ENCODE measurements at regions not wholly inside any gene's neighbourhood (a gene's known extent, or its start where the extent isn't known, plus 50 kb on each side); places are given as distances from the start of the nearest gene placed in this dataset.

- no peak for TF ChIP-seq ZNF518A (tag by site-specific recombination; conservative IDR thresholded peaks at IDR 0.05; ENCODE audit: low read depth)
- no peak for TF ChIP-seq REST (tag by site-specific recombination; IDR thresholded peaks at IDR 0.05)
- no peak for TF ChIP-seq ZNF335 (tag by site-specific recombination; conservative IDR thresholded peaks at IDR 0.05)
- TF ChIP-seq ZBTB17 (tag by site-specific recombination; IDR thresholded peaks at IDR 0.05), result no peak
- no peak for TF ChIP-seq ZNF626 (tag by site-specific recombination; IDR thresholded peaks at IDR 0.05)
- no peak for TF ChIP-seq ZNF112 (tag by site-specific recombination; IDR thresholded peaks at IDR 0.05)
- peak; percentile 59; the same call in 1 of the 2 replicates for TF ChIP-seq ZNF394 (tag by site-specific recombination; IDR thresholded peaks at IDR 0.05; ENCODE audit: borderline replicate concordance)
- no peak for TF ChIP-seq ZNF433 (tag by site-specific recombination; IDR thresholded peaks at IDR 0.05; ENCODE audit: low read depth)
- no peak for TF ChIP-seq ZNF747 (tag by site-specific recombination; IDR thresholded peaks at IDR 0.05)
- TF ChIP-seq BCL6B (tag by site-specific recombination; IDR thresholded peaks at IDR 0.05), result peak; percentile 86
- TF ChIP-seq SP2 (tag by site-specific recombination; IDR thresholded peaks at IDR 0.05), result no peak
- TF ChIP-seq WT1 (tag by site-specific recombination; IDR thresholded peaks at IDR 0.05), result no peak
- no peak for TF ChIP-seq GLI2 (tag by site-specific recombination; IDR thresholded peaks at IDR 0.05; ENCODE audit: borderline replicate concordance, low read depth)
- TF ChIP-seq ZNF148 (tag by site-specific recombination; IDR thresholded peaks at IDR 0.05; ENCODE audit: borderline replicate concordance), result no peak
- no peak for TF ChIP-seq IKZF3 (tag by site-specific recombination; IDR thresholded peaks at IDR 0.05)
- TF ChIP-seq ZNF121 (tag by site-specific recombination; IDR thresholded peaks at IDR 0.05), result no peak
- no peak for TF ChIP-seq ZNF423 (tag by site-specific recombination; IDR thresholded peaks at IDR 0.05)
- no peak for TF ChIP-seq ZNF184 (tag by site-specific recombination; IDR thresholded peaks at IDR 0.05)
- no peak for TF ChIP-seq ZNF660 (tag by site-specific recombination; IDR thresholded peaks at IDR 0.05)
- TF ChIP-seq ZXDB (tag by site-specific recombination; IDR thresholded peaks at IDR 0.05), result no peak
- no peak for TF ChIP-seq TRIM28 (IDR thresholded peaks at IDR 0.05; ENCODE audit: borderline replicate concordance, low read length)
- no peak for TF ChIP-seq ZNF354C (tag by site-specific recombination; IDR thresholded peaks at IDR 0.05; ENCODE audit: borderline replicate concordance, low read depth)
- TF ChIP-seq ZNF473 (tag by site-specific recombination; IDR thresholded peaks at IDR 0.05), result no peak
- no peak for TF ChIP-seq ZBTB48 (tag by site-specific recombination; IDR thresholded peaks at IDR 0.05)
- no peak for TF ChIP-seq ZNF704 (tag by site-specific recombination; IDR thresholded peaks at IDR 0.05)
- no peak for TF ChIP-seq ZNF530 (tag by site-specific recombination; IDR thresholded peaks at IDR 0.05; ENCODE audit: low read depth)
- TF ChIP-seq HOXC10 (CRISPR knock-in tag; IDR thresholded peaks at IDR 0.05), result no peak
Observed at GRCh38 chr7:37549076-37549931, 100.6 kb upstream of the ELMO1 start (continued).

Measured in HEK293 (cell line).